ENCODE measurements at regions not wholly inside any gene's neighbourhood (a gene's known extent, or its start where the extent isn't known, plus 50 kb on each side); places are given as distances from the start of the nearest gene placed in this dataset.
"Not testable (repeated sequence)": the region's sequence is repeated elsewhere in the genome, so short reads cannot be mapped to it uniquely, and the experiment has no call there.

GRCh38 chr6:68189217-68189815 lies 445.8 kb upstream of the ADGRB3 start:
- Mint-ChIP-seq H3K27ac (no peak overlapping the region), H3K27me3 (ENCODE audit: insufficient read depth) (no peaks in the 10 kb centered on the region), H3K4me1 (ENCODE audit: low read depth) (no peaks in the 10 kb centered on the region), H3K9me3 (peaks cover 25% of the 10 kb centered on the region), H3K4me3 (no peak overlapping the region), H3K36me3 (ENCODE audit: low read depth) (no peaks in the 10 kb centered on the region; the same call in 1 of the 2 replicates)
- TF ChIP-seq CTCF (IDR thresholded peaks at IDR 0.05) = no peak
- DNase-seq = no peak

- Mint-ChIP-seq H3K27ac (no peak overlapping the region), H3K36me3 (ENCODE audit: low read depth) (no peaks in the 10 kb centered on the region; the same call in 1 of the 2 replicates), H3K4me1 (ENCODE audit: low read depth) (no peaks in the 10 kb centered on the region), H3K9me3 (peaks cover 22% of the 10 kb centered on the region), H3K4me3 (no peak overlapping the region), H3K27me3 (ENCODE audit: insufficient read depth) (no peaks in the 10 kb centered on the region)
- no peak for DNase-seq
- TF ChIP-seq CTCF (IDR thresholded peaks at IDR 0.05) = no peak
Observed at GRCh38 chr6:68186870-68187269, 448.2 kb upstream of the ADGRB3 start.

GRCh38 chr6:68182386-68182785 lies 452.7 kb upstream of the ADGRB3 start:
- no peak for TF ChIP-seq CTCF (IDR thresholded peaks at IDR 0.05)
- peaks cover 17% of the 10 kb centered on the region for H3K9me3 Mint-ChIP-seq
- H3K4me3 Mint-ChIP-seq = no peak overlapping the region
- no peaks in the 10 kb centered on the region for H3K4me1 Mint-ChIP-seq (ENCODE audit: low read depth)
- no peak for DNase-seq
- no peaks in the 10 kb centered on the region for H3K36me3 Mint-ChIP-seq (ENCODE audit: low read depth)
- H3K27me3 Mint-ChIP-seq (ENCODE audit: insufficient read depth) = no peaks in the 10 kb centered on the region
- no peak overlapping the region for H3K27ac Mint-ChIP-seq

- H3K4me3 Mint-ChIP-seq; H3K27ac Mint-ChIP-seq; H3K4me1 Mint-ChIP-seq (ENCODE audit: low read depth); DNase-seq; H3K36me3 Mint-ChIP-seq (ENCODE audit: low read depth); H3K27me3 Mint-ChIP-seq (ENCODE audit: insufficient read depth); H3K9me3 Mint-ChIP-seq: not testable (repeated sequence)
Observed at GRCh38 chr6:68181027-68181426, 454.1 kb upstream of the ADGRB3 start.

GRCh38 chr6:68173616-68174015 lies 461.5 kb upstream of the ADGRB3 start:
- H3K27ac Mint-ChIP-seq = no peak overlapping the region
- H3K9me3 Mint-ChIP-seq = peaks cover 19% of the 10 kb centered on the region
- DNase-seq = no peak
- H3K4me1 Mint-ChIP-seq (ENCODE audit: low read depth) = no peaks in the 10 kb centered on the region
- H3K4me3 Mint-ChIP-seq = no peak overlapping the region
- H3K27me3 Mint-ChIP-seq (ENCODE audit: insufficient read depth) = no peaks in the 10 kb centered on the region
- no peaks in the 10 kb centered on the region for H3K36me3 Mint-ChIP-seq (ENCODE audit: low read depth)
- TF ChIP-seq CTCF (IDR thresholded peaks at IDR 0.05) = no peak

- no peak for DNase-seq
- H3K36me3 Mint-ChIP-seq (ENCODE audit: low read depth) = no peaks in the 10 kb centered on the region
- H3K4me3 Mint-ChIP-seq = no peak overlapping the region
- peaks cover 15% of the 10 kb centered on the region for H3K9me3 Mint-ChIP-seq
- no peak for TF ChIP-seq CTCF (IDR thresholded peaks at IDR 0.05)
- no peaks in the 10 kb centered on the region for H3K27me3 Mint-ChIP-seq (ENCODE audit: insufficient read depth)
- H3K27ac Mint-ChIP-seq = no peak overlapping the region
- H3K4me1 Mint-ChIP-seq (ENCODE audit: low read depth) = no peaks in the 10 kb centered on the region
Observed at GRCh38 chr6:68169922-68170321, 465.2 kb upstream of the ADGRB3 start.
